ENCODE measurements at regions not wholly inside any gene's neighbourhood (a gene's known extent, or its start where the extent isn't known, plus 50 kb on each side); places are given as distances from the start of the nearest gene placed in this dataset.

GRCh38 chr4:120225527-120225926 lies 158.9 kb upstream of the MAD2L1 start:
- H3K27ac ChIP-seq (replicated peaks in 1 of 4) = no peak overlapping the region
- no peaks in the 10 kb centered on the region for H3K27me3 ChIP-seq
- TF ChIP-seq EP300 (IDR thresholded peaks at IDR 0.05) = no peak
- no peak for TF ChIP-seq POLR2A (IDR thresholded peaks at IDR 0.05; ENCODE audit: low read depth)
- TF ChIP-seq POLR2AphosphoS5 (IDR thresholded peaks at IDR 0.05) = no peak
- TF ChIP-seq, protein P1, sequence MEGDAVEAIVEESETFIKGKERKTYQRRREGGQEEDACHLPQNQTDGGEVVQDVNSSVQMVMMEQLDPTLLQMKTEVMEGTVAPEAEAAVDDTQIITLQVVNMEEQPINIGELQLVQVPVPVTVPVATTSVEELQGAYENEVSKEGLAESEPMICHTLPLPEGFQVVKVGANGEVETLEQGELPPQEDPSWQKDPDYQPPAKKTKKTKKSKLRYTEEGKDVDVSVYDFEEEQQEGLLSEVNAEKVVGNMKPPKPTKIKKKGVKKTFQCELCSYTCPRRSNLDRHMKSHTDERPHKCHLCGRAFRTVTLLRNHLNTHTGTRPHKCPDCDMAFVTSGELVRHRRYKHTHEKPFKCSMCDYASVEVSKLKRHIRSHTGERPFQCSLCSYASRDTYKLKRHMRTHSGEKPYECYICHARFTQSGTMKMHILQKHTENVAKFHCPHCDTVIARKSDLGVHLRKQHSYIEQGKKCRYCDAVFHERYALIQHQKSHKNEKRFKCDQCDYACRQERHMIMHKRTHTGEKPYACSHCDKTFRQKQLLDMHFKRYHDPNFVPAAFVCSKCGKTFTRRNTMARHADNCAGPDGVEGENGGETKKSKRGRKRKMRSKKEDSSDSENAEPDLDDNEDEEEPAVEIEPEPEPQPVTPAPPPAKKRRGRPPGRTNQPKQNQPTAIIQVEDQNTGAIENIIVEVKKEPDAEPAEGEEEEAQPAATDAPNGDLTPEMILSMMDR (IDR thresholded peaks at IDR 0.05) = no peak
- no peaks in the 10 kb centered on the region for H3K9me3 ChIP-seq
- peaks cover 0 to 10% (median 0%) of the 10 kb centered on the region in 4 donors for H3K4me1 ChIP-seq
- no peaks in the 10 kb centered on the region for H3K36me3 ChIP-seq
- intact Hi-C loops (cut with DNase I) = no loop called here
- no peak overlapping the region for H3K4me3 ChIP-seq
- WGBS = 86% methylated on average over 2 of the region's 2 CpGs
- no peak for DNase-seq (ENCODE audit: extremely low spot score)

DNA sequence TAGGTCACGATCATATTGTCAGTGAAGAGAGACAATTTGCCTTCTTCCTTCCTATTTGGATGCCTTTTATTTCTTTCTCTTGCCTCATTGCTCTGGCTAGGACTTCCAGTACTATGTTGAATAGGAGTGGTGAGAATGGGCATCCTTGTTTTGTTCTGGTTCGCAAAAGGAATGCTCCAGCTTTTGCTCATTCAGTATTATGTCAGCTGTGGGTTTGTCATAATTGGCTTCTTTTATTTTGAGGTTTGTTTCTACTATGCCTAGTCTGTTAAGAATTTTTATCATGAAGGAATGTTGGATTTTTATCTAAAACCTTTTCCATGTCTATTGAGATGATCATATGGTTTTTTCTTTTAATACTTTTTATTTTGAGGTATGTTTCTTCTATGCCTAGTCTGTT lies 152.3 kb upstream of the MAD2L1 start:
- peaks cover 0 to 5% (median 0%) of the 10 kb centered on the region in 4 donors for H3K9me3 ChIP-seq
- H3K36me3 ChIP-seq = no peaks in the 10 kb centered on the region
- no peaks in the 10 kb centered on the region for H3K27me3 ChIP-seq
- 62% methylated on average over 2 of the region's 2 CpGs for WGBS
- no peak overlapping the region for H3K4me3 ChIP-seq
- H3K27ac ChIP-seq (replicated peaks in 1 of 4) = no peak overlapping the region
- intact Hi-C loops (cut with DNase I) = no loop called here
- DNase-seq (ENCODE audit: extremely low spot score) = no peak
- no peaks in the 10 kb centered on the region for H3K4me1 ChIP-seq
- no peak for TF ChIP-seq POLR2AphosphoS5 (IDR thresholded peaks at IDR 0.05)
- TF ChIP-seq POLR2A (IDR thresholded peaks at IDR 0.05; ENCODE audit: low read depth) = no peak
- TF ChIP-seq, protein P1 (IDR thresholded peaks at IDR 0.05) = no peak
- TF ChIP-seq EP300 (IDR thresholded peaks at IDR 0.05) = no peak

GRCh38 chr4:120215350-120215749 lies 148.7 kb upstream of the MAD2L1 start:
- no peak overlapping the region for H3K4me3 ChIP-seq
- intact Hi-C loops (cut with DNase I) = no loop called here
- no peak overlapping the region for H3K27ac ChIP-seq (replicated peaks in 1 of 4)
- no peak for DNase-seq (ENCODE audit: extremely low spot score)
- TF ChIP-seq EP300 (IDR thresholded peaks at IDR 0.05) (no peak), POLR2AphosphoS5 (IDR thresholded peaks at IDR 0.05) (no peak), POLR2A (IDR thresholded peaks at IDR 0.05; ENCODE audit: low read depth) (no peak)
- TF ChIP-seq, protein P1 (IDR thresholded peaks at IDR 0.05) = no peak
- H3K36me3 ChIP-seq = no peaks in the 10 kb centered on the region
- 91% methylated on average over 1 of the region's 1 CpG for WGBS
- H3K9me3 ChIP-seq = peaks cover 0 to 5% (median 0%) of the 10 kb centered on the region in 4 donors
- no peaks in the 10 kb centered on the region for H3K4me1 ChIP-seq
- H3K27me3 ChIP-seq = no peaks in the 10 kb centered on the region

GRCh38 chr4:120211408-120212015 lies 144.9 kb upstream of the MAD2L1 start:
- no peaks in the 10 kb centered on the region for H3K36me3 ChIP-seq
- no peaks in the 10 kb centered on the region for H3K4me1 ChIP-seq
- no peaks in the 10 kb centered on the region for H3K27me3 ChIP-seq
- DNase-seq (ENCODE audit: extremely low spot score) = no peak
- TF ChIP-seq, protein P1 (IDR thresholded peaks at IDR 0.05) = no peak
- TF ChIP-seq EP300 (IDR thresholded peaks at IDR 0.05) (no peak), POLR2A (IDR thresholded peaks at IDR 0.05; ENCODE audit: low read depth) (no peak), POLR2AphosphoS5 (IDR thresholded peaks at IDR 0.05) (no peak)
- no peak overlapping the region for H3K4me3 ChIP-seq
- 65% methylated on average over 4 of the region's 4 CpGs for WGBS
- no peak overlapping the region for H3K27ac ChIP-seq (replicated peaks in 1 of 4)
- no peaks in the 10 kb centered on the region for H3K9me3 ChIP-seq
- intact Hi-C loops (cut with DNase I) = no loop called here

GRCh38 chr4:120209706-120210105 lies 143.1 kb upstream of the MAD2L1 start:
- WGBS = 81% methylated on average over 4 of the region's 4 CpGs
- no peaks in the 10 kb centered on the region for H3K36me3 ChIP-seq
- DNase-seq (ENCODE audit: extremely low spot score) = no peak
- no peak overlapping the region for H3K4me3 ChIP-seq
- H3K27me3 ChIP-seq = no peaks in the 10 kb centered on the region
- H3K9me3 ChIP-seq = no peaks in the 10 kb centered on the region
- no peak for TF ChIP-seq EP300 (IDR thresholded peaks at IDR 0.05)
- no peak overlapping the region for H3K27ac ChIP-seq (replicated peaks in 1 of 4)
- H3K4me1 ChIP-seq = no peaks in the 10 kb centered on the region
- intact Hi-C loops (cut with DNase I) = no loop called here
